K562 (cell line): ENCODE measurements at regions not wholly inside any gene's neighbourhood (a gene's known extent, or its start where the extent isn't known, plus 50 kb on each side); places are given as distances from the start of the nearest gene placed in this dataset.

Experiments
- ATAC-seq: fragments of 200-7000 bp; cut with Tn5 transposase; 3 replicates; pipeline ENCODE4 v1.9.1; 2020; ENCODE audit warnings: moderate library complexity
- BruUV-seq: library from RNA; stranded (reverse); fragments of 400-500 nt; replicated peaks from 2 replicates; lab custom pipeline; 2021; lab: Mats Ljungman, UMichigan
- CTCF ChIA-PET: fragments of 300-600 bp; formaldehyde crosslinking; extraction: SDS; loops from one replicate; lab custom pipeline; 2021; ENCODE audit warnings: low intra/inter-chr PET ratio; lab: Yijun Ruan, JAX
- POLR2A ChIA-PET: fragments of 300-600, 350-650 bp; sonication (Branson Sonifier 250); formaldehyde crosslinking; extraction: SDS; loops from one replicate; lab custom pipeline; 2021; ENCODE audit warnings: antibody characterized with exemption, inconsistent platforms; lab: Yijun Ruan, JAX
- DNase-seq, 4 experiments: peaks; one replicate each; pipeline versions ENCODE4 v3.0.0 to v3.0.0-alpha.2; 2011 to 2018; ENCODE audit warnings: low spot score in 3 of 4, mixed read lengths in 3 of 4; ENCODE audit errors: extremely low read depth in 1 of 4
- FAIRE-seq: peaks from 2 replicates; lab custom pipeline; 2011; peaks lifted over from hg19 to GRCh38; lab: Jason Lieb, UNC
- H2AFZ ChIP-seq: 2 replicates; pipeline ENCODE4 v1.6.0; 2011; ENCODE audit warnings: low read depth, low read length, control low read depth, inconsistent platforms
- H3K27ac ChIP-seq: fragments of 200-600 bp; 3 replicates; pipeline ENCODE4 v1.8.0; 2011; ENCODE audit warnings: low read depth, mild to moderate bottlenecking, control low read depth, inconsistent platforms, low read length, moderate library complexity, mixed read lengths; ENCODE audit errors: extremely low read depth
- H3K27me3 ChIP-seq, 2 experiments: fragments of 300-600 bp in 1 of 2; 2 replicates in 1 of 2; 3 replicates in 1 of 2; pipeline versions ENCODE4 v1.6.0 to v1.8.0; 2011; ENCODE audit warnings: inconsistent platforms in 2 of 2, low read length in 2 of 2, mild to moderate bottlenecking in 1 of 2, mixed read lengths in 1 of 2, moderate library complexity in 1 of 2; ENCODE audit not compliant: control insufficient read depth in 2 of 2, insufficient read depth in 2 of 2
- H3K36me3 ChIP-seq: fragments of 300-600 bp; 3 replicates; pipeline ENCODE4 v1.8.0; 2011; ENCODE audit warnings: mild to moderate bottlenecking, low read length, inconsistent platforms; ENCODE audit not compliant: control insufficient read depth, insufficient read depth
- H3K4me1 ChIP-seq, 2 experiments: fragments of 200-600 bp in 1 of 2; replicated peaks in 1 of 2; 2 replicates in 1 of 2; 3 replicates in 1 of 2; pipeline versions ENCODE4 v1.5.1 to v1.8.0; 2011; ENCODE audit warnings: inconsistent platforms in 2 of 2, low read length in 2 of 2, mild to moderate bottlenecking in 1 of 2, mixed read lengths in 1 of 2, moderate library complexity in 1 of 2; ENCODE audit not compliant: control insufficient read depth in 2 of 2, insufficient read depth in 2 of 2
- H3K4me2 ChIP-seq: 2 replicates; pipeline ENCODE4 v1.6.1; 2011; ENCODE audit warnings: low read length, control low read depth, inconsistent platforms, mixed read lengths; ENCODE audit not compliant: insufficient read depth
- H3K4me3 ChIP-seq: fragments of 200-600 bp; sonication (generic), shearing (Covaris generic); 2 replicates; pipeline ENCODE4 v1.5.1; 2016; ENCODE audit warnings: control low read depth, inconsistent platforms
- H3K79me2 ChIP-seq: fragments of 200-600 bp; 3 replicates; pipeline ENCODE4 v1.8.0; 2011; ENCODE audit warnings: low read length, inconsistent platforms; ENCODE audit not compliant: control insufficient read depth, insufficient read depth
- H3K9ac ChIP-seq, 2 experiments: 2 replicates each; pipeline versions ENCODE4 v1.6.0 to v1.6.1; 2011; ENCODE audit warnings: low read depth in 2 of 2, low read length in 2 of 2, control low read depth in 1 of 2, inconsistent platforms in 1 of 2, mild to moderate bottlenecking in 1 of 2, mixed read lengths in 1 of 2; ENCODE audit not compliant: insufficient read depth in 1 of 2
- H3K9me1 ChIP-seq: one replicate; pipeline ENCODE4 v1.6.0; 2011; ENCODE audit warnings: inconsistent platforms, mild to moderate bottlenecking, low read length, moderate library complexity; ENCODE audit not compliant: control insufficient read depth, insufficient read depth
- H3K9me3 ChIP-seq: replicated peaks from 2 replicates; pipeline ENCODE4 v1.5.1; 2011; ENCODE audit warnings: low read depth, low read length, inconsistent platforms; ENCODE audit not compliant: control insufficient read depth, insufficient read depth
- H4K20me1 ChIP-seq: replicated peaks from 2 replicates; pipeline ENCODE4 v1.6.1; 2011; ENCODE audit warnings: low read length, inconsistent platforms, mixed read lengths; ENCODE audit not compliant: control insufficient read depth, insufficient read depth
- ARHGAP35 ChIP-seq: fragments of 450-650 bp; IDR thresholded peaks from 2 replicates; pipeline ENCODE4 v1.6.1; 2018; ENCODE audit not compliant: partially characterized antibody
- BMI1 ChIP-seq: fragments of 150-350 bp; IDR thresholded peaks from 2 replicates; pipeline ENCODE4 v1.6.1; 2014; ENCODE audit warnings: low read length
- EHMT2 ChIP-seq: fragments of 450-650 bp; IDR thresholded peaks from 2 replicates; pipeline ENCODE4 v1.6.1; 2018; ENCODE audit warnings: antibody characterized with exemption
- ELK1 ChIP-seq: sonication (generic); formaldehyde crosslinking; IDR thresholded peaks from 2 replicates; pipeline ENCODE4 v1.8.1; 2022; ENCODE audit warnings: missing genetic modification reagents
- FOXJ2 ChIP-seq: fragments of 200-800 bp; sonication (Bioruptor generic); IDR thresholded peaks from 2 replicates; pipeline ENCODE4 v1.6.1; 2016; ENCODE audit warnings: missing genetic modification characterization, missing compliant biosample characterization
- HMBOX1 ChIP-seq: sonication (generic); IDR thresholded peaks from 2 replicates; pipeline ENCODE4 v1.6.1; 2016
- HNRNPH1 ChIP-seq: fragments of 200-400 bp; formaldehyde crosslinking; optimal IDR thresholded peaks from 2 replicates; pipeline ENCODE3; 2017; ENCODE audit warnings: low read depth, mild to moderate bottlenecking, low read length, moderate library complexity
- KAT7 ChIP-seq: sonication (generic); formaldehyde crosslinking; IDR thresholded peaks from 2 replicates; pipeline ENCODE4 v1.8.0; 2022; ENCODE audit warnings: missing genetic modification reagents, mild to moderate bottlenecking, borderline replicate concordance
- MTA3 ChIP-seq: fragments of 450-650 bp; formaldehyde crosslinking; IDR thresholded peaks from 2 replicates; pipeline ENCODE4 v1.6.1; 2017; ENCODE audit warnings: mild to moderate bottlenecking, borderline replicate concordance
- SAFB ChIP-seq: fragments of 200-400 bp; formaldehyde crosslinking; IDR thresholded peaks from 2 replicates; pipeline ENCODE4 v1.6.1; 2017; ENCODE audit warnings: low read depth, low read length, borderline replicate concordance
- STAT5A ChIP-seq: IDR thresholded peaks from 2 replicates; pipeline ENCODE4 v1.6.1; 2012; ENCODE audit warnings: low read length, inconsistent platforms, borderline replicate concordance
- TEAD2 ChIP-seq: fragments of 450-650 bp; IDR thresholded peaks from 2 replicates; pipeline ENCODE4 v1.6.1; 2016; ENCODE audit warnings: missing genetic modification characterization, control low read depth, missing compliant biosample characterization
- ZBTB11 ChIP-seq, 3 experiments: fragments of 200-800 bp in 1 of 3; fragments of 250-450 bp in 1 of 3; fragments of 450-650 bp in 1 of 3; sonication (Bioruptor Pico) in 1 of 3; sonication (Bioruptor generic) in 1 of 3; formaldehyde crosslinking in 1 of 3; IDR thresholded peaks; 2 replicates each; pipeline versions ENCODE4 v1.6.1 to v1.8.0; 2016 to 2022; ENCODE audit warnings: mild to moderate bottlenecking in 2 of 3, missing genetic modification characterization in 2 of 3, missing compliant biosample characterization in 1 of 3, moderate library complexity in 1 of 3
- ZHX1 ChIP-seq: fragments of 150-350 bp; conservative IDR thresholded peaks from 2 replicates; pipeline ENCODE4 v1.6.1; 2014; ENCODE audit warnings: low read length
- ZNF212 ChIP-seq: fragments of 450-650 bp; formaldehyde crosslinking; IDR thresholded peaks from 2 replicates; pipeline ENCODE4 v1.4.0; 2020; ENCODE audit warnings: mild to moderate bottlenecking
- ZSCAN29 ChIP-seq: fragments of 450-650 bp; IDR thresholded peaks from 2 replicates; pipeline ENCODE4 v1.6.1; 2017
- WGBS: fragments of 100-300 bp; shearing (Covaris generic); methylation state at CpG from one replicate; pipeline ENCODE4 v1.1.6; 2016; ENCODE audit warnings: low coverage, mixed read lengths; ENCODE audit not compliant: insufficient coverage; ENCODE audit errors: missing lambda C conversion rate; 5-methylcytosine and 5-hydroxymethylcytosine counted together
- in situ Hi-C: fragments of 300-500 bp; cut with MboI; formaldehyde crosslinking; loops from 4 replicates; pipeline ENCODE4 v1.15.0; 2018; ENCODE audit warnings: inconsistent platforms, mixed read lengths
- intact Hi-C: fragments of 100-400 bp; cut with micrococcal nuclease; formaldehyde crosslinking; loops from 2 replicates; pipeline ENCODE4 v1.14.2; 2022

- CTCF ChIA-PET, result no interaction called here
- no peak for TF ChIP-seq ARHGAP35
- no peak for TF ChIP-seq ZBTB11 (CRISPR knock-in tag; IDR thresholded peaks at IDR 0.05)
- TF ChIP-seq ELK1 (CRISPR knock-in tag), result no peak
- no peak for TF ChIP-seq EHMT2
- no peak for TF ChIP-seq TEAD2 (tag)
- TF ChIP-seq ZSCAN29, result no peak
- no peak for TF ChIP-seq ZHX1
- TF ChIP-seq MTA3, result no peak
- TF ChIP-seq FOXJ2 (tag), result no peak
- TF ChIP-seq HMBOX1, result no peak
- no peak for TF ChIP-seq SAFB
- no peak for TF ChIP-seq ZNF212
- no peak for TF ChIP-seq KAT7
- TF ChIP-seq STAT5A, result no peak
- no peak for TF ChIP-seq HNRNPH1
- TF ChIP-seq BMI1, result no peak
Measured at GRCh38 chr6:21713481-21713880, 119.9 kb downstream of the SOX4 start.

More at GRCh38 chr6:21713481-21713880, 119.9 kb downstream of the SOX4 start:
- FAIRE-seq (no peak), ATAC-seq (no peak), DNase-seq (no peak)
- H3K4me2 ChIP-seq, result no peak overlapping the region
- H3K4me1 ChIP-seq, result no peaks in the 10 kb centered on the region
- in situ Hi-C loops, result no loop called here
- H3K79me2 ChIP-seq, result no peaks in the 10 kb centered on the region
- 4% methylated on average over 2 of the region's 2 CpGs for WGBS
- no peak overlapping the region for H2AFZ ChIP-seq
- no peak overlapping the region for H3K4me3 ChIP-seq
- H3K9me3 ChIP-seq, result no peaks in the 10 kb centered on the region
- no peaks in the 10 kb centered on the region for H4K20me1 ChIP-seq
- H3K9ac ChIP-seq, result no peak overlapping the region
- BruUV-seq, result no TSS peak
- POLR2A ChIA-PET, result no interaction called here
- intact Hi-C loops, result no loop called here
- no peak overlapping the region for H3K27ac ChIP-seq
- H3K27me3 ChIP-seq, result no peaks in the 10 kb centered on the region
- H3K9me1 ChIP-seq, result no peaks in the 10 kb centered on the region
- no peaks in the 10 kb centered on the region for H3K36me3 ChIP-seq
